ENCODE measurements at regions not wholly inside any gene's neighbourhood (a gene's known extent, or its start where the extent isn't known, plus 50 kb on each side); places are given as distances from the start of the nearest gene placed in this dataset.
A peak's percentile ranks its signal among the peaks of the same experiment; 100 is the strongest.

GRCh38 chr2:56685205-56685604 is 501.4 kb downstream of the CCDC85A start (continued):
- no peak for TF ChIP-seq ZNF569 (CRISPR knock-in tag; IDR thresholded peaks at IDR 0.05; ENCODE audit: borderline replicate concordance)
- no peak for TF ChIP-seq NFATC3 (CRISPR knock-in tag; IDR thresholded peaks at IDR 0.05)

- 4% methylated on average over 1 of the region's 1 CpG for WGBS (ENCODE audit: low lambda C conversion rate)
- Histone ChIP-seq H3K9me3 (ENCODE audit: low read length) (peaks cover 74% of the 10 kb centered on the region), H3K27me3 (ENCODE audit: control insufficient read depth in 1 of 2, insufficient read depth in 2 of 2, low read length in 2 of 2) (no peaks in the 10 kb centered on the region), H3K4me1 (ENCODE audit: insufficient read depth, low read length) (no peaks in the 10 kb centered on the region), H3K9ac (ENCODE audit: insufficient read depth, low read depth, low read length) (no peak overlapping the region), H3K4me2 (ENCODE audit: low read depth, low read length) (no peak overlapping the region), H3K4me3 (replicated peaks in 1 of 3; ENCODE audit: insufficient read depth in 1 of 3, low read depth in 2 of 3, low read length in 3 of 3) (no peak overlapping the region), H3K27ac (ENCODE audit: extremely low read length, insufficient read depth, low read length) (no peak overlapping the region), H3K36me3 (replicated peaks in 1 of 2; ENCODE audit: control insufficient read depth in 1 of 2, insufficient read depth in 2 of 2, low read length in 2 of 2) (no peaks in the 10 kb centered on the region; a peak in 1 of 5 replicates), H2AFZ (ENCODE audit: low read length) (no peak overlapping the region), H3K79me2 (ENCODE audit: insufficient read depth, low read length) (no peaks in the 10 kb centered on the region), H4K20me1 (ENCODE audit: insufficient read depth, low read length) (no peaks in the 10 kb centered on the region)
- intact Hi-C loops (cut with micrococcal nuclease; ENCODE audit: unreplicated experiment) (no loop called here), in situ Hi-C loops (cut with HindIII; ENCODE audit: extremely low pct_ligation_motif_present, low pct_unique_long_range_greater_than_20kb) (no loop called here)
- ChIA-PET CTCF (ENCODE audit: low intra/inter-chr PET ratio, low total read pairs) (no interaction called here), POLR2A (no interaction called here)
- BruUV-seq (replicated peaks): no TSS peak
- FAIRE-seq (no peak), ATAC-seq (no peak), DNase-seq (ENCODE audit: low spot score) (no peak)
- TF ChIP-seq ZNF761 (CRISPR knock-in tag; conservative IDR thresholded peaks at IDR 0.05) (no peak), ZNF772 (CRISPR knock-in tag; IDR thresholded peaks at IDR 0.05) (no peak), CREB1 (IDR thresholded peaks at IDR 0.05) (0 out of 2 replicates have a peak, but pooled peaks have one; percentile 21), CREB1 (CRISPR knock-in tag; IDR thresholded peaks at IDR 0.05) (no peak), GZF1 (CRISPR knock-in tag; IDR thresholded peaks at IDR 0.05) (no peak), HOXA9 (CRISPR knock-in tag; IDR thresholded peaks at IDR 0.05; ENCODE audit: borderline replicate concordance) (no peak)
These were observed 503.4 kb downstream of the CCDC85A start for GRCh38 chr2:56687169-56687568.

GRCh38 chr2:56688661-56689060 is 504.9 kb downstream of the CCDC85A start:
- POLR2A ChIA-PET: no interaction called here
- in situ Hi-C loops (cut with HindIII; ENCODE audit: extremely low pct_ligation_motif_present, low pct_unique_long_range_greater_than_20kb): no loop called here
- TF ChIP-seq RAD51 (IDR thresholded peaks at IDR 0.05; ENCODE audit: borderline replicate concordance): no peak
- no peak for TF ChIP-seq ZNF558 (CRISPR knock-in tag; IDR thresholded peaks at IDR 0.05; ENCODE audit: borderline replicate concordance)
- no peak for TF ChIP-seq ZNF878 (CRISPR knock-in tag; IDR thresholded peaks at IDR 0.05)
- no peak for TF ChIP-seq ZNF543 (CRISPR knock-in tag; IDR thresholded peaks at IDR 0.05)
- TF ChIP-seq FUBP1 (CRISPR knock-in tag; IDR thresholded peaks at IDR 0.05; ENCODE audit: borderline replicate concordance): no peak

More at GRCh38 chr2:56688661-56689060, 504.9 kb downstream of the CCDC85A start:
- Histone ChIP-seq H4K20me1 (ENCODE audit: insufficient read depth, low read length) (no peaks in the 10 kb centered on the region), H3K4me1 (ENCODE audit: insufficient read depth, low read length) (no peaks in the 10 kb centered on the region), H2AFZ (ENCODE audit: low read length) (no peak overlapping the region), H3K36me3 (replicated peaks in 1 of 2; ENCODE audit: control insufficient read depth in 1 of 2, insufficient read depth in 2 of 2, low read length in 2 of 2) (no peaks in the 10 kb centered on the region; a peak in 1 of 5 replicates), H3K79me2 (ENCODE audit: insufficient read depth, low read length) (no peaks in the 10 kb centered on the region), H3K27ac (ENCODE audit: extremely low read length, insufficient read depth, low read length) (no peak overlapping the region), H3K4me3 (replicated peaks in 1 of 3; ENCODE audit: insufficient read depth in 1 of 3, low read depth in 2 of 3, low read length in 3 of 3) (no peak overlapping the region), H3K9me3 (ENCODE audit: low read length) (peaks cover 86% of the 10 kb centered on the region), H3K4me2 (ENCODE audit: low read depth, low read length) (no peak overlapping the region), H3K9ac (ENCODE audit: insufficient read depth, low read depth, low read length) (no peak overlapping the region), H3K27me3 (ENCODE audit: control insufficient read depth in 1 of 2, insufficient read depth in 2 of 2, low read length in 2 of 2) (no peaks in the 10 kb centered on the region)
- CTCF ChIA-PET (ENCODE audit: low intra/inter-chr PET ratio, low total read pairs): no interaction called here
- DNase-seq (ENCODE audit: low spot score) (no peak), FAIRE-seq (no peak), ATAC-seq (no peak)
- intact Hi-C loops (cut with micrococcal nuclease; ENCODE audit: unreplicated experiment): no loop called here
- 0% methylated on average over 1 of the region's 1 CpG for WGBS (ENCODE audit: low lambda C conversion rate)
- BruUV-seq (replicated peaks): no TSS peak
